ENCODE measurements at regions not wholly inside any gene's neighbourhood (a gene's known extent, or its start where the extent isn't known, plus 50 kb on each side); places are given as distances from the start of the nearest gene placed in this dataset.

GRCh38 chr13:61170856-61171255, 244.8 kb downstream of the PCDH20 start:
- H3K4me1 ChIP-seq (ENCODE audit: control insufficient read depth in 2 of 3, insufficient read depth in 2 of 3, low read depth in 1 of 3, low read length in 3 of 3), result no peaks in the 10 kb centered on the region
- H3K9ac ChIP-seq (ENCODE audit: low read length in 3 of 3), result no peak overlapping the region
- peak in 2 of 5 donors; percentile 7 to 31 for DNase-seq
- no peak overlapping the region for H3K4me3 ChIP-seq (ENCODE audit: low read length in 3 of 3)
- H3K27me3 ChIP-seq (ENCODE audit: control insufficient read depth, insufficient read depth, low read length), result no peaks in the 10 kb centered on the region
- no peak overlapping the region for H3K27ac ChIP-seq (ENCODE audit: low read depth in 2 of 2, low read length in 2 of 2)
- no peaks in the 10 kb centered on the region for H3K9me3 ChIP-seq (ENCODE audit: control insufficient read depth in 2 of 3, insufficient read depth in 1 of 3, low read length in 3 of 3)
- intact Hi-C loops (cut with DNase I), result no loop called here
- no peaks in the 10 kb centered on the region for H3K36me3 ChIP-seq (ENCODE audit: control insufficient read depth in 2 of 3, insufficient read depth in 3 of 3, low read length in 3 of 3)
- no peak for TF ChIP-seq CTCF (IDR thresholded peaks at IDR 0.05; ENCODE audit: borderline replicate concordance, extremely low read depth, insufficient read depth)
- FAIRE-seq, result no peak

DNA sequence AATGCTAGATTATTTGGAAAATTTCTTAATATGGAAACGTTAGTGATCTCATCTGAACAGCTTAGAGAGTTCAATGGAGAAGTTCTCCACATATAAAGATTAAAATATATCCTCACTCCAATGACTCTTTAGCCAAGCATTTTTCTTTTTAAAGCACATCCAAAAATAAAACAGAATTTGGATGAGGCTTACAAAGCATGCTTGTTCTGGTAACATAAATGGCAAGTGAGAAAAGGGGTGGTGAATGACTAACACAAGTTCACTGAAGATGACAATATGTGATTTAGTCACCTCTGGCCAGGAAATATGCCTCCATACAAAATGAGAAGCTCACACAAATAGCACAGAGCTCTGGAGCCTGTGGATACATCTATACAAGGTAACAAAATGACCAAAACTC, 253.0 kb downstream of the PCDH20 start:
- Histone ChIP-seq H3K9ac (ENCODE audit: low read length in 3 of 3) (no peak overlapping the region), H3K9me3 (ENCODE audit: control insufficient read depth in 2 of 3, insufficient read depth in 1 of 3, low read length in 3 of 3) (no peaks in the 10 kb centered on the region), H3K27me3 (ENCODE audit: control insufficient read depth, insufficient read depth, low read length) (no peaks in the 10 kb centered on the region), H3K4me3 (ENCODE audit: low read length in 3 of 3) (no peak overlapping the region), H3K36me3 (ENCODE audit: control insufficient read depth in 2 of 3, insufficient read depth in 3 of 3, low read length in 3 of 3) (no peaks in the 10 kb centered on the region), H3K4me1 (ENCODE audit: control insufficient read depth in 2 of 3, insufficient read depth in 2 of 3, low read depth in 1 of 3, low read length in 3 of 3) (no peaks in the 10 kb centered on the region), H3K27ac (ENCODE audit: low read depth in 2 of 2, low read length in 2 of 2) (no peak overlapping the region)
- no peak for FAIRE-seq
- intact Hi-C loops (cut with DNase I), result no loop called here
- TF ChIP-seq CTCF (IDR thresholded peaks at IDR 0.05; ENCODE audit: borderline replicate concordance, extremely low read depth, insufficient read depth), result no peak
- DNase-seq, result no peak

DNA sequence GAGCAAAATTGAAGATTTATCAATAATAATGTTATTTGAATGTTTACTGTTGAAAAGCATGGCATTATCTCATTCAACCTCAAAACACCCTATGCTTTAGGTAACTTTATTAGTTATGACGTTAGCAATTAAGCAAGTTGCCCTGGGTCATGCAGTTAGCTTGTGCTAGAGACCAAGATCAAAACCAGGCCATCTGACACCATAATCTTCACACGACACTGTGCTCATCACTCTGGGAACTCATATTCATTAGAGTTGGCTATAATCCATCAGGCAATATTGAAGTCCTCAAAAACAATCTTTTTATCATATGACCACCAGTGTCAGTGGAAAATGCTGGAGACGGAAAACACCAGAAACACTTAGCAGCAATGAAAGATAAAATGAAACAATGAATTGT, 253.5 kb downstream of the PCDH20 start:
- no peaks in the 10 kb centered on the region for H3K9me3 ChIP-seq (ENCODE audit: control insufficient read depth in 2 of 3, insufficient read depth in 1 of 3, low read length in 3 of 3)
- no peaks in the 10 kb centered on the region for H3K27me3 ChIP-seq (ENCODE audit: control insufficient read depth, insufficient read depth, low read length)
- no peaks in the 10 kb centered on the region for H3K4me1 ChIP-seq (ENCODE audit: control insufficient read depth in 2 of 3, insufficient read depth in 2 of 3, low read depth in 1 of 3, low read length in 3 of 3)
- H3K27ac ChIP-seq (ENCODE audit: low read depth in 2 of 2, low read length in 2 of 2), result no peak overlapping the region
- DNase-seq (no peak), FAIRE-seq (no peak)
- TF ChIP-seq CTCF (IDR thresholded peaks at IDR 0.05; ENCODE audit: borderline replicate concordance, extremely low read depth, insufficient read depth), result no peak
- H3K4me3 ChIP-seq (ENCODE audit: low read length in 3 of 3), result no peak overlapping the region
- no peak overlapping the region for H3K9ac ChIP-seq (ENCODE audit: low read length in 3 of 3)
- intact Hi-C loops (cut with DNase I), result no loop called here
- no peaks in the 10 kb centered on the region for H3K36me3 ChIP-seq (ENCODE audit: control insufficient read depth in 2 of 3, insufficient read depth in 3 of 3, low read length in 3 of 3)

GRCh38 chr13:61156753-61157152, 258.9 kb downstream of the PCDH20 start:
- Histone ChIP-seq H3K27ac (ENCODE audit: low read depth in 2 of 2, low read length in 2 of 2) (no peak overlapping the region), H3K27me3 (ENCODE audit: control insufficient read depth, insufficient read depth, low read length) (no peaks in the 10 kb centered on the region), H3K9ac (ENCODE audit: low read length in 3 of 3) (no peak overlapping the region), H3K36me3 (ENCODE audit: control insufficient read depth in 2 of 3, insufficient read depth in 3 of 3, low read length in 3 of 3) (no peaks in the 10 kb centered on the region), H3K9me3 (ENCODE audit: control insufficient read depth in 2 of 3, insufficient read depth in 1 of 3, low read length in 3 of 3) (no peaks in the 10 kb centered on the region), H3K4me3 (ENCODE audit: low read length in 3 of 3) (no peak overlapping the region), H3K4me1 (ENCODE audit: control insufficient read depth in 2 of 3, insufficient read depth in 2 of 3, low read depth in 1 of 3, low read length in 3 of 3) (no peaks in the 10 kb centered on the region)
- intact Hi-C loops (cut with DNase I), result no loop called here
- no peak for DNase-seq
- TF ChIP-seq CTCF (IDR thresholded peaks at IDR 0.05; ENCODE audit: borderline replicate concordance, extremely low read depth, insufficient read depth), result no peak
- FAIRE-seq, result no peak

Measured in kidney (tissue), 13 donors.